ENCODE measurements at regions not wholly inside any gene's neighbourhood (a gene's known extent, or its start where the extent isn't known, plus 50 kb on each side); places are given as distances from the start of the nearest gene placed in this dataset.
"Not testable (repeated sequence)": the region's sequence is repeated elsewhere in the genome, so short reads cannot be mapped to it uniquely, and the experiment has no call there.

DNA sequence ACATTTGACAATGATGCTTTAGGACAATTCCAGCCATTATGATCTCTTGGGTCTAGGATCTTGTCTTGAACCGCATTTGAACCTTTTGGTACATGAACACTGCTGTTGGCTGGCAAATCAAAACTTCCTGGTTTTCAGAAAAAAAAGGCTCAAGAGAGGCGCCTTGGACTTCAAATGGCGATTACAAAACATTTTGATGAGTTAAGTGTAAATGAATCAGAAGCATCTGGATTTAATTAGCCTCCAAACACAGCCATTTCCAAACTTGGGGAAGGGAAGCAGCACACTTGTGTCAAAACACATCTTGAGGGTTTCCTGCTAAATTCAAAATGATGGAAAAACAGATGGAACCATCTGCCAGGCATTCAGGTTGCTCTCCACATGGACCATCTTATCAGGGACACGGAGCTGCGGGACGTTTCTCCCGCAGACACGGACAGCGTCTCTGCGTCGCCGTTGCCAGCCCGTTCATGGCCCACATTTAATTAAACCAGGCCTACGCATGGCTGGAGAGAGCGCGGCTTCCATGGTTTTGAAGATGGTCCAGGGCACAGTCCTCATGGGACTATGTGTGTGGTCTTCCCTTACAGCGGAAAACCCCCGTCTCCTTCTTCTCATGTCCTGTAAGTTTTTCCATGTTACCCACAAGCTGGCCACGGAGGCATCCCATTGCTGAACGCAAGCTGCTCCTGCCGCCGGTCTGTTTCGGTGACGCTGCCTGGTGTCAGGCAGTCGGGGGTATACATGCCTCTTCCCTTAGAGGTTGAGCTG, 55.8 kb upstream of the PTCH1 start:
- DNase-seq, result no peak

DNA sequence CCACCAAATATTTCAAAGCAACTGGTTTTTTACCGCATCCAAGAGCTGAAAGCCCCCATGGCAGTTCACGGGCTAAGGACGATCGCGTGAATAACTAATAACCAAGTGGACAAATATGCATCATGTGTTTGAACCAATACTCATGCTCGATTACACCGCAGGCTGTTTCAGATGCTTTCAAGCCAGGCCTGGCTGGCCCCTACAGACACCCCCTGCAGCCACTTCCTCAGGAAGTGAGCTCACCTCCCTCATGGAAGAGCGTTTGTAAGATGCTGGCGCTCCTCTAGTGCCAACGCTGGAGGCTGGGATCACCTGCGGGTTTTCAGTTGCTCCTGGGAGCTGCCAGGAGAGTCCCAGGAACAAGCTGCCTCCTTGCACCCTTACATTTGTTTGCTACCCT, 53.9 kb upstream of the PTCH1 start:
- no peak for DNase-seq

- DNase-seq, result no peak
Measured at GRCh38 chr9:95570150-95570549, 53.4 kb upstream of the PTCH1 start.

- DNase-seq, result not testable (repeated sequence)
Measured at GRCh38 chr9:95568735-95569134, 52.0 kb upstream of the PTCH1 start.

Measured in stimulated activated CD4-positive, alpha-beta T cell treated with anti-CD3 and anti-CD28 coated beads, Interleukin-4, amount 100 ng/mL, for 4 hours (primary cell).